GM21825 (cell line): ENCODE measurements at regions not wholly inside any gene's neighbourhood (a gene's known extent, or its start where the extent isn't known, plus 50 kb on each side); places are given as distances from the start of the nearest gene placed in this dataset.

Experiments
- ATAC-seq: cut with Tn5 transposase; IDR thresholded peaks from one replicate; pipeline ENCODE4 v1.9.1; 2021; ENCODE audit warnings: mild to moderate bottlenecking, moderate library complexity; ENCODE audit not compliant: unreplicated experiment

GRCh38 chr20:51111290-51111689, 88.4 kb upstream of the KCNG1 start:
- ATAC-seq: no peak

- ATAC-seq: no peak
These were observed 85.9 kb upstream of the KCNG1 start for GRCh38 chr20:51108638-51109363.

- ATAC-seq: no peak
These were observed 83.1 kb upstream of the KCNG1 start for GRCh38 chr20:51106011-51106410.

GRCh38 chr20:51104960-51105920, 82.3 kb upstream of the KCNG1 start:
- ATAC-seq: no peak

GRCh38 chr20:51100617-51101016, 77.7 kb upstream of the KCNG1 start:
- ATAC-seq: no peak

GRCh38 chr20:51098284-51098810, 75.4 kb upstream of the KCNG1 start:
- no peak for ATAC-seq

- no peak for ATAC-seq
These were observed 74.6 kb upstream of the KCNG1 start for GRCh38 chr20:51097351-51098120.

GRCh38 chr20:51096582-51097267, 73.8 kb upstream of the KCNG1 start:
- no peak for ATAC-seq

- no peak for ATAC-seq
These were observed 73.0 kb upstream of the KCNG1 start for GRCh38 chr20:51095633-51096521.

- ATAC-seq: no peak
These were observed 71.3 kb upstream of the KCNG1 start for GRCh38 chr20:51094221-51094620.

GRCh38 chr20:51093240-51093763, 70.4 kb upstream of the KCNG1 start:
- ATAC-seq: no peak

GRCh38 chr20:51092338-51092737, 69.4 kb upstream of the KCNG1 start:
- ATAC-seq: no peak

- no peak for ATAC-seq
These were observed 68.7 kb upstream of the KCNG1 start for GRCh38 chr20:51091406-51092195.

- no peak for ATAC-seq
These were observed 66.9 kb upstream of the KCNG1 start for GRCh38 chr20:51089840-51090239.

GRCh38 chr20:51089272-51089781, 66.4 kb upstream of the KCNG1 start:
- no peak for ATAC-seq

GRCh38 chr20:51087266-51087665, 64.4 kb upstream of the KCNG1 start:
- ATAC-seq: no peak

- no peak for ATAC-seq
These were observed 62.9 kb upstream of the KCNG1 start for GRCh38 chr20:51085769-51086168.
